GM21526 (cell line): ENCODE measurements at regions not wholly inside any gene's neighbourhood (a gene's known extent, or its start where the extent isn't known, plus 50 kb on each side); places are given as distances from the start of the nearest gene placed in this dataset.
"Not testable (repeated sequence)": the region's sequence is repeated elsewhere in the genome, so short reads cannot be mapped to it uniquely, and the experiment has no call there.

Experiments used
- ATAC-seq: cut with Tn5 transposase; IDR thresholded peaks from one replicate; pipeline ENCODE4 v1.9.1; 2021; ENCODE audit warnings: moderate library complexity; ENCODE audit not compliant: unreplicated experiment, low FRiP score

GRCh38 chr5:82959466-82959865, 117.7 kb downstream of the TMEM167A start:
- ATAC-seq = no peak

GRCh38 chr5:82956600-82956999, 120.6 kb downstream of the TMEM167A start:
- ATAC-seq = no peak

GRCh38 chr5:82952326-82952725, 124.9 kb downstream of the TMEM167A start:
- ATAC-seq = no peak

- not testable (repeated sequence) for ATAC-seq
Observed at GRCh38 chr5:82944267-82944666, 132.9 kb downstream of the TMEM167A start.

- no peak for ATAC-seq
Observed at GRCh38 chr5:82942083-82942881, 134.9 kb downstream of the TMEM167A start.

GRCh38 chr5:82938901-82939725, 138.1 kb downstream of the TMEM167A start:
- no peak for ATAC-seq

GRCh38 chr5:82932473-82933220, 144.5 kb downstream of the TMEM167A start:
- ATAC-seq = not testable (repeated sequence)

- no peak for ATAC-seq
Observed at GRCh38 chr5:82931110-82931509, 146.1 kb downstream of the TMEM167A start.

- no peak for ATAC-seq
Observed at GRCh38 chr5:82925061-82925411, 152.2 kb downstream of the TMEM167A start.

- ATAC-seq = no peak
Observed at GRCh38 chr5:82924226-82925060, 152.8 kb downstream of the TMEM167A start.

GRCh38 chr5:82922086-82922734, 155.0 kb downstream of the TMEM167A start:
- ATAC-seq = no peak

GRCh38 chr5:82918311-82919031, 158.7 kb downstream of the TMEM167A start:
- no peak for ATAC-seq

GRCh38 chr5:82917584-82917983, 159.6 kb downstream of the TMEM167A start:
- ATAC-seq = peak; percentile 83

- no peak for ATAC-seq
Observed at GRCh38 chr5:82913971-82914370, 163.2 kb downstream of the TMEM167A start.

- ATAC-seq = no peak
Observed at GRCh38 chr5:82912462-82912861, 164.7 kb downstream of the TMEM167A start.

GRCh38 chr5:82911910-82912309, 165.3 kb downstream of the TMEM167A start:
- no peak for ATAC-seq

GRCh38 chr5:82910905-82911304, 166.3 kb downstream of the TMEM167A start:
- ATAC-seq = no peak

GRCh38 chr5:82910491-82910890, 166.7 kb downstream of the TMEM167A start:
- ATAC-seq = no peak

- no peak for ATAC-seq
Observed at GRCh38 chr5:82909771-82910170, 167.4 kb downstream of the TMEM167A start.
